ENCODE measurements at regions not wholly inside any gene's neighbourhood (a gene's known extent, or its start where the extent isn't known, plus 50 kb on each side); places are given as distances from the start of the nearest gene placed in this dataset.

DNA sequence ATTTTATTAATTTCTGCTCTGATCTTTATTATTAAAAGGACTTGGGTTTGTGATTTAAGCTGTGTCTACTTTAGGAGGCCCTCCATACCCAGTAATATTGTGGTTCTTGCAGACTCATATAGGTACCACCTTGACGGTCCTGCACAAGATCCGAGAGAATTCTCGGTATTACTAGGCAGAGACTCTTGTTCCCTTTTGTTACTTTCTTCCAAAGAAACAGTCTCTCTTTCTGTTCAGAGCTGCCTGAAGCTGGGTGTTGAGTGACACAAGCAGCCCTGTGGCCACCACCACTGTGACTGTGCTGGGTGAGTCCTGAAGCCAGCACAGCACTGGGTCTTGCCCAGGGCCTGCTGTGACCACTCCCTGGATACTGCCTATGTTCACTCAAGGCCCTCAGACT, 666.6 kb downstream of the SEMA5A start:
- Mint-ChIP-seq H3K4me1 (no peaks in the 10 kb centered on the region), H3K36me3 (no peaks in the 10 kb centered on the region), H3K9me3 (peaks cover 0 to 24% (median 5%) of the 10 kb centered on the region in 9 donors), H3K27ac (no peak overlapping the region), H3K4me3 (no peak overlapping the region), H3K27me3 (no peaks in the 10 kb centered on the region)
- POLR2A ChIA-PET, result no interaction called here
- DNase-seq, result no peak
- no peak for ATAC-seq

DNA sequence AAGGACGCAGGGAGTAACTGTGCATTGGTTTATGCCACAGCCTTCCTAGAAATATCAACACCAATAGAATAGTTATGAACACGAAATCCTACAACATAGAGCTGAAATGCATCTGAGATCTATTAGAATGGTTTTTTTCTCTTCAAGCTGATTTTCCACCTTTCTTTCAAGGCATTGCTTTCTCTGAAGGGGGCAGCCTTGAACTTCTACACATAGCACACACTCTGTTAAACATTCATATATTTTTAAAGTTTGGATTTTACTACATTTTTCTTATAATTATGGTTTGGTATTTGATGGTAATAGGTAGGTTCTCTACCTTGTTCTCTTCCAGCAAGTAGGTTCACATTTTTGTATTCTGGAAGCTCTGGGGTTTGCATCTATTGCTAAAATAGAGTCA, 661.8 kb downstream of the SEMA5A start:
- H3K27me3 Mint-ChIP-seq, result no peaks in the 10 kb centered on the region
- H3K27ac Mint-ChIP-seq, result no peak overlapping the region
- no peaks in the 10 kb centered on the region for H3K4me1 Mint-ChIP-seq
- no peak overlapping the region for H3K4me3 Mint-ChIP-seq
- H3K36me3 Mint-ChIP-seq, result no peaks in the 10 kb centered on the region
- H3K9me3 Mint-ChIP-seq, result peaks cover 0 to 16% (median 3%) of the 10 kb centered on the region in 9 donors
- ATAC-seq (no peak), DNase-seq (no peak)
- POLR2A ChIA-PET, result no interaction called here

DNA sequence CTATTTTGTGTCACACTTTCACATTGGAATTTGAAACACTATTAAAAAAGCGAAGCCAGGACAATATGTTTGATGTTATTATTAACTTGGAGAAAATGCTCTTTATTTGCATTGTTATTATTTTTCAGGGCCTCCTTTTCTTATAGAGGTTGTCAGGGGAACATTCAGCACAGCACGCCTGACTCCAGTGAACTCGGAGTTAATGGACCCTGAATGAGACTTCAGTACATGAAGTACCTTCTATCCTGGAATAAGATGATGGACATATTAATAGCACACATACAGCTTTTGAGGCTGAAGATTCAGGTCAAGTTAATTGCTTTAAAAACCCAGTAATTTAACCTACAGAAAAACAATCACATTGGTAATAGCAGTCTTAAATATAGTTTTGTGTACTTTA, 652.9 kb downstream of the SEMA5A start:
- Mint-ChIP-seq H3K27me3 (no peaks in the 10 kb centered on the region), H3K4me3 (no peak overlapping the region), H3K27ac (no peak overlapping the region), H3K4me1 (no peaks in the 10 kb centered on the region), H3K36me3 (no peaks in the 10 kb centered on the region), H3K9me3 (peaks cover 0 to 19% (median 5%) of the 10 kb centered on the region in 9 donors)
- ATAC-seq, result no peak
- DNase-seq, result no peak
- POLR2A ChIA-PET, result no interaction called here

DNA sequence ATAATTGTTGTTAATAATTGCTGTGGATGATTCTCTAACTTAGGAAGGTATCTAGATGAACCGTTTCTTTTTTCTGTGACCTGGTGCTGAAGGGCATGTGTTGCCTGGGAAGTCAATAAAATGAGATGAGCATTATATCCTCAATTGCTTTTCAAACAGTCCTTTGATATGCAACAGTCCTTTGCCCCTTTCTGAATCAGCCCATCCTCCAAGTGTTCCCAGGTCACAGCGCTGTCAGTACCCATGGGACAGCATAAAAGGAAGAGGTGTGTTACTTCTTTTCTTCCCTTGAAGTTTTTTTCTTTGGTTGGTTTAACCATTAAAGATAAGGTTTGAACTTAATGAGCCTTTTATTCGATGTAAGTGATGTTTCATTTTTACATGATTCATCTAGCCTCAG, 651.8 kb downstream of the SEMA5A start:
- Mint-ChIP-seq H3K27me3 (no peaks in the 10 kb centered on the region), H3K27ac (no peak overlapping the region), H3K9me3 (peaks cover 0 to 19% (median 5%) of the 10 kb centered on the region in 9 donors), H3K36me3 (no peaks in the 10 kb centered on the region), H3K4me1 (no peaks in the 10 kb centered on the region), H3K4me3 (no peak overlapping the region)
- POLR2A ChIA-PET, result no interaction called here
- ATAC-seq (no peak), DNase-seq (no peak)

DNA sequence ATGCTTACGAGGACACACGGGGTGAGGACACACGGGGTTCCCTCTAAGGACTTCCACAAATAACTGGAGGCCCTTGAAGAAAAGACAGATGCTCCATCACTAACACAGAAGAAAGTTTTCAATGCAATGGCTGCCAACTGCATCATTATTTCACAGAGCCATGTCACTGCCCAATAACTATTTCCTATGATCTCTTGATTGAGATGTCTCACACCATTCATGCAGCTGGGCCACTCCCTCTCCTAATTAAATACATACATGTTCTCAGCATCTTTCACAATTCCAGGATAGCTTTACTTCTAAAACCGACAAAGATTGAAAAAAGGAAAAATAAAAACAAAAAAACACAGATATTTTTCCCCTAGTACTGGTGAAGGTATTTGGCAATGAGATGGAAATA, 650.8 kb downstream of the SEMA5A start:
- POLR2A ChIA-PET, result no interaction called here
- peaks cover 0 to 21% (median 5%) of the 10 kb centered on the region in 9 donors for H3K9me3 Mint-ChIP-seq
- ATAC-seq, result no peak
- DNase-seq, result no peak
- no peaks in the 10 kb centered on the region for H3K27me3 Mint-ChIP-seq
- H3K4me1 Mint-ChIP-seq, result no peaks in the 10 kb centered on the region
- no peaks in the 10 kb centered on the region for H3K36me3 Mint-ChIP-seq
- no peak overlapping the region for H3K4me3 Mint-ChIP-seq
- H3K27ac Mint-ChIP-seq, result no peak overlapping the region

DNA sequence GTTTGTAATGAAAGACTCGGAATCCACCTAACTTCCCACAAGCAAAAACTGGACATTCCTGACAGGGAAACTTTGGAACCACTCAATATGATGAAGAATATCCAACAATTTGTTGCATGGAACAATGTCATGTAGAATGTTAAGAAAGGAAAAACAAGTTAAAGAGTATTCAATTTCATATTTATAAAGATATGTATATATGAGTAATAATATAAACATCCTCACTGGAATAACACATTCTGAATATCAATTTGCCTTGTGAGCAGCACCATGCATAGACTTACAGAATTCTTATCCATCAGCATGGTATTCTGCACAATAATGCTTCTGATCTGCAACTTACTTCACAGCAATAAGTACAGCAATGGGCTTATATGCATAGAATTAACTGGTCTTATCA, 650.3 kb downstream of the SEMA5A start:
- no peak overlapping the region for H3K4me3 Mint-ChIP-seq

DNA sequence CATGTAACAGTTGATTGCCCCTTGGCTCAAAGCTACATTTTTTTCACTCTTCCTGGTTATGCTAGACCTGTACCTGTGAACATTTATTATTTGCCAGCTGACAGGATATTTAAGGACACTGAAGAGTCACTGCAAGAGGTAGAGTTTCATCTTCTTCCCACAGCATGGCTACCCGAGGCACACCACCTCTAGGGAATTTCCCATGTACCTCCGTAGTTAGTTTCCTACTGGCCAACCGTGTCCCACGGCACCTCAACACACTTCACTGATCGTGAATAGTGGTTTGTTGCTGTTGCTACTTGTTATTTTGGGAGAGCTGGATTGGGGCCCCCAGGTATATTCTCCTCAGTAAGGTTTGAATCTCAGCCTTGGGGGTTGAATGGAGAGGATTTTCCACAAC, 648.6 kb downstream of the SEMA5A start:
- DNase-seq (no peak), ATAC-seq (no peak)
- POLR2A ChIA-PET, result no interaction called here
- Mint-ChIP-seq H3K27me3 (no peaks in the 10 kb centered on the region), H3K27ac (no peak overlapping the region), H3K4me3 (no peak overlapping the region), H3K9me3 (peaks cover 0 to 21% (median 4%) of the 10 kb centered on the region in 9 donors), H3K36me3 (no peaks in the 10 kb centered on the region), H3K4me1 (no peaks in the 10 kb centered on the region)

More for the DNA sequence above, 650.3 kb downstream of the SEMA5A start:
- ATAC-seq (no peak), DNase-seq (no peak)
- no peaks in the 10 kb centered on the region for H3K27me3 Mint-ChIP-seq
- peaks cover 0 to 25% (median 5%) of the 10 kb centered on the region in 9 donors for H3K9me3 Mint-ChIP-seq
- POLR2A ChIA-PET, result no interaction called here
- no peaks in the 10 kb centered on the region for H3K4me1 Mint-ChIP-seq
- no peaks in the 10 kb centered on the region for H3K36me3 Mint-ChIP-seq
- no peak overlapping the region for H3K27ac Mint-ChIP-seq

DNA sequence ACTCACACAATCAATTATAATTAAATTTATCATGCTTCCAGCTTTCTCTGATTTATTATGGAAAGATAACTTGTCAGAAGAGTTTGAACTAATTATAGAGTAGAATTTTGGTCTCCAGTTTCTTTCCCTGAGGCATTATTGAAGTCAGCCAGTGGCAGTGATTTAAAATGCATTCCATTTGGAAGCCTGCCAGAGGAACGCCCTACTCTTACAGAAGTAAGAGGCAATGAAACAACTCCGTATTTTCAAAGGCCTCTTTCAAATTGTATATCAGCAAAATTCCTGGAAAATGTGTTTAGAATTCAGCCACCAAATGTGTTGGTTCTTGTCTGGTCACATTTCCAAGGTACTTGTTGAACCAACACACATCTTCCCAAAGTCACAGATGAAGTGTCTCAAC, 640.9 kb downstream of the SEMA5A start:
- DNase-seq, result no peak
- Mint-ChIP-seq H3K9me3 (peaks cover 2 to 23% (median 12%) of the 10 kb centered on the region in 9 donors), H3K36me3 (no peaks in the 10 kb centered on the region), H3K4me3 (no peak overlapping the region), H3K27ac (no peak overlapping the region), H3K27me3 (no peaks in the 10 kb centered on the region), H3K4me1 (no peaks in the 10 kb centered on the region)
- POLR2A ChIA-PET, result no interaction called here
- no peak for ATAC-seq

DNA sequence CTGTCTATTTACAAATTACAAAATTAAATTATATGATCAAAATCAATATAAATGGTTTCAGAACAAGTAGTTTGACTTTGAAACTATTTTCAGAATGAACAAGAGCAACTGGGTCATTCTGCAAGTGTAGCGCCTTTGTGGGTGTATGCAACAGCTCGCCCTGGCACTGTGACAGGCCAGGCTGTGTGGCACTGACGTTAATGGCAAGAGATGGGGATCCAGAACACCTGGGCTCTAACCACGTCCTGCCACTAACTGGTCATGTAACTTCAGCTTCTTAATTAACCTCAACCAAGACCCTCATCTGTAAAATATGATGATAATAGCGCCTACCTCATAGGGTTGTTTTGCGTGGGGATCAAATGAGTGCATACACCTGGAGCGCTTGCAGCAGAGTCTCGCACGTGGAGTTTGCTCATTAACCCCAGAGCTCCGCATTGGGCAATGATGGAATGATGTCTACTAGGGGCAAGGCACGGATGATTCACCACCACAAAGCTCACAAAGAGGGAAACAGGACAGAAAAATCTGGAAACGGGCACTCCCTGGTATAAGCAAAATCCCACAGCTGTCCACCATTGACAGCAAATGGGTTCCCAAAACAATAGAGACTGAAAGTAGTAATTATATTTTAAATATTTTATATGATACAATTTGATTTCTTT, 639.4 kb downstream of the SEMA5A start:
- no peak overlapping the region for H3K27ac Mint-ChIP-seq
- no peaks in the 10 kb centered on the region for H3K4me1 Mint-ChIP-seq
- no peaks in the 10 kb centered on the region for H3K36me3 Mint-ChIP-seq
- POLR2A ChIA-PET, result no interaction called here
- peaks cover 0 to 24% (median 12%) of the 10 kb centered on the region in 9 donors for H3K9me3 Mint-ChIP-seq
- DNase-seq, result no peak
- H3K4me3 Mint-ChIP-seq, result no peak overlapping the region
- no peak for ATAC-seq
- no peaks in the 10 kb centered on the region for H3K27me3 Mint-ChIP-seq

DNA sequence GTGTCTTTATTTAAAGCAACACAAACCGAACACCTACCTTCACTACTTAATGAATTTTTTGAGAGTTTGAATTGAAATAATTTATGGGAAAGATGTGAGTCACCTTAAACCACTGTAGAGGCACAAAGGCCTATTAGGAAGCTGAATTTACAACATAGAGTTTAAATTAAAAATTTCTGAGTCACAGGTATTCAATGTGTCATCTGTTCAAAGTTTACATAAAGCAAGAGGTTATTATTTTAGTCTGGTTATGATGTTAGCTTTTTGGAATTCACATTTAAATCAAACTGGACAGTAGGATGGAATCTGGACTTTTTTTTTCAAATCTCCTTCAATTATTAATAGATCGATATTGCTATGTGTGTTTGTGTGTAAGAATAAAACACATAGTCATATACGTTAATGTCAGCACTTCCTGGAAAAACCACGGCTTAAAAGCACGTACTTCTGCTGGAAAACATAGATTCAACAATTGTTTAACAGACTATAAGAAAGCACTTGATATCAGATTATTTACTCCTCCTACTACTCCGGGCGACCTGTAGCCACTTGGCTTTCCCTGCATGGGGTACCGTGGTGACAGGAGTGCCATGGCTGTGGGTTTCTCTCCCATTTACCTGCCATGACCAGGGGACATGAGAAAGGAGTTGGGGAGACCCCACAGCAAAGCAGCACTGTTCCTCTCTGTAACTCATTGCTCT, 638.6 kb downstream of the SEMA5A start:
- H3K27me3 Mint-ChIP-seq, result no peaks in the 10 kb centered on the region
- H3K36me3 Mint-ChIP-seq, result no peaks in the 10 kb centered on the region
- DNase-seq (no peak), ATAC-seq (no peak)
- POLR2A ChIA-PET, result no interaction called here
- H3K4me3 Mint-ChIP-seq, result no peak overlapping the region
- H3K4me1 Mint-ChIP-seq, result no peaks in the 10 kb centered on the region
- peaks cover 0 to 24% (median 12%) of the 10 kb centered on the region in 9 donors for H3K9me3 Mint-ChIP-seq
- no peak overlapping the region for H3K27ac Mint-ChIP-seq

DNA sequence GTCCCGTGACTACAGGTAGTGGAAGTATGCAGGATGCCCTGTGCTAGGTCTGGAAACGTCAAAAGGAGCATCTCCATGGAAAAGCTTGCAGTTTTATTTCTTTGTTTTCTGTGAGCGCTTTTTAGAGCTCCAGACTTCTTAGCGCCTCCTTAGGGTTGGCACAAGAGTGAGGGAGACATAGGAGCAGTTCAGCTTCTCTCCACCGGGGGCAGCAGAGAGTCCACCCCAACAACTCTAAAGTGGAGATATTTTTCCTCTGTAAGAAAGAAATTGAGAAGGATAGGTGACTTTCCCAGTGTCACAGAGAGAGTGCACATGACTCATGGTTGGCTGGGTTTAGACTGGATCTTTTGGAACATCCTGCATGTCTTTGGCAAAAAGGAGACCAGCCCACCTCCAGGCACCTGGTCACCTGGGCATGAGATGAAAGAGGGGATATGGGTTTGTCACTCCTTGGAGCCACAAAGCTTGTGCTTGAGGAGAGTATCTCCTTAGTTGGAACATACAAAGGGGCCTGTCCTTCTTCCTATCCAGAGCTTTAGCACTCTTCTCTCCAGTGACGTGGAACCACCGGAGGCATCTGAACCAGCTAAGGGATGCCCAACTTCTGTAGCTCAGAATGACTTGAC, 637.7 kb downstream of the SEMA5A start:
- ATAC-seq (no peak), DNase-seq (no peak)
- Mint-ChIP-seq H3K36me3 (no peaks in the 10 kb centered on the region), H3K27me3 (no peaks in the 10 kb centered on the region), H3K9me3 (peaks cover 0 to 24% (median 11%) of the 10 kb centered on the region in 9 donors), H3K4me1 (no peaks in the 10 kb centered on the region), H3K4me3 (no peak overlapping the region), H3K27ac (no peak overlapping the region)
- POLR2A ChIA-PET, result no interaction called here

DNA sequence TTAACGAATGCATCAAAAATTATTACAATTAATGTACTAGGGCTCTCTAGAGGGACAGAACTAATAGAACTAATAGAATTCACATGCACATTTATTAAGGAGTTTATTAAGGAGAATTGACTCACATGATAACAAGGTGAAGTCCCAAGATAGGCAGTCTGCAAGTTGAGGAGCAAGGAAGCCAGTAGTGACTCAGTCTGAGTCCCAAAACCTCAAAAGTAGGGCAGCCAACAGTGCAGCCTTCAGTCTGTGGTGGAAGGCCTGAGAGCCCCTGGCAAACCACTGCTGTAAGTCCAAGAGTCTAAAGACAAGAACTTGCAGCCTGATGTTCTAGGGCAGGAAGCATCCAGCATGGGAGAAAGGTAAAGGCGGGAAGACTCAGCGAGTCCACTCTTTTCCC, 633.8 kb downstream of the SEMA5A start:
- ATAC-seq (no peak), DNase-seq (no peak)
- Mint-ChIP-seq H3K4me1 (no peaks in the 10 kb centered on the region), H3K4me3 (no peak overlapping the region), H3K9me3 (peaks cover 2 to 21% (median 9%) of the 10 kb centered on the region in 9 donors), H3K27ac (no peak overlapping the region), H3K36me3 (no peaks in the 10 kb centered on the region), H3K27me3 (no peaks in the 10 kb centered on the region)
- POLR2A ChIA-PET, result no interaction called here

DNA sequence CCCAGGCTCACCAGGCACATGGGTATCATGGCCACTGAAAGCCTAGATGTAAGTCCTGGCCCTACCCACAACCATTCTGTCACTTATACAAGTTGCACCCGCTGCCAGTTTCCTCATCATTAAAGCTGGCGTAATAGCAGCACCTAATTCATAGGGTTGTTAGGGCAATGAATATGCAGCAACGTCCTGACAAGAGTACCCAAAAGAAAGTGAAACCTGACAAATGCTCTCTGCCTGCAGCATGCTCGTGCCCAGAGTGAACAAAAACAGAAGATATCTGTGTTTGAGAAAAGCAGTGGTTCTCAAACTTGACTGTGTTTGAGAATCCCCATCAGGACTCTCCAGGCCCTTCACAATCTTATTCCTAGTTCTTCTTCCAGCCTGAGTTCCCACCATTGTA, 632.4 kb downstream of the SEMA5A start:
- Mint-ChIP-seq H3K36me3 (no peaks in the 10 kb centered on the region), H3K27ac (no peak overlapping the region), H3K27me3 (no peaks in the 10 kb centered on the region), H3K9me3 (peaks cover 3 to 34% (median 9%) of the 10 kb centered on the region in 9 donors), H3K4me3 (no peak overlapping the region), H3K4me1 (no peaks in the 10 kb centered on the region)
- ATAC-seq, result no peak
- DNase-seq, result no peak
- POLR2A ChIA-PET, result no interaction called here

Measured in naive thymus-derived CD8-positive, alpha-beta T cell (primary cell).